Upper lobe of right lung (tissue), 1 donor: ENCODE measurements at regions not wholly inside any gene's neighbourhood (a gene's known extent, or its start where the extent isn't known, plus 50 kb on each side); places are given as distances from the start of the nearest gene placed in this dataset.

Experiments
- ATAC-seq: fragments of 200-7000 bp; cut with Tn5 transposase; one replicate; pipeline ENCODE4 v1.9.1; 2020; ENCODE audit warnings: mild to moderate bottlenecking, moderate library complexity
- DNase-seq: peaks from one replicate; pipeline ENCODE4 v3.0.0-alpha.2; 2020
- H3K27ac ChIP-seq: fragments of 200-600 bp; one replicate; pipeline ENCODE4 v1.8.0; 2022
- H3K27me3 ChIP-seq: fragments of 200-600 bp; one replicate; pipeline ENCODE4 v1.8.0; 2022; ENCODE audit warnings: mild to moderate bottlenecking
- H3K36me3 ChIP-seq: fragments of 200-600 bp; one replicate; pipeline ENCODE4 v1.8.0; 2022
- H3K4me1 ChIP-seq: fragments of 200-600 bp; one replicate; pipeline ENCODE4 v1.8.0; 2022
- H3K4me3 ChIP-seq: fragments of 200-600 bp; one replicate; pipeline ENCODE4 v1.8.0; 2022; ENCODE audit warnings: mild to moderate bottlenecking
- H3K9me3 ChIP-seq: fragments of 200-600 bp; one replicate; pipeline ENCODE4 v1.8.0; 2022
- CTCF ChIP-seq: fragments of 200-600 bp; IDR thresholded peaks from one replicate; pipeline ENCODE4 v1.8.0; 2022; ENCODE audit warnings: antibody characterized with exemption
- intact Hi-C: fragments of 100-400 bp; cut with DNase I; formaldehyde crosslinking; loops from one replicate; pipeline ENCODE4 v1.11.0; 2022
- donor health status: DM: no; HTN: yes; CAD: no; lungs with severe emphysema.

- ATAC-seq = no peak
- no peak overlapping the region for H3K27ac ChIP-seq
- no peak for DNase-seq
- no peak overlapping the region for H3K4me3 ChIP-seq
- no peaks in the 10 kb centered on the region for H3K36me3 ChIP-seq
- TF ChIP-seq CTCF = no peak
- H3K9me3 ChIP-seq = no peaks in the 10 kb centered on the region
- intact Hi-C loops = no loop called here
- no peaks in the 10 kb centered on the region for H3K4me1 ChIP-seq
- no peaks in the 10 kb centered on the region for H3K27me3 ChIP-seq
These were observed 350.9 kb downstream of the LTN1 start for GRCh38 chr21:28641731-28642130.

DNA sequence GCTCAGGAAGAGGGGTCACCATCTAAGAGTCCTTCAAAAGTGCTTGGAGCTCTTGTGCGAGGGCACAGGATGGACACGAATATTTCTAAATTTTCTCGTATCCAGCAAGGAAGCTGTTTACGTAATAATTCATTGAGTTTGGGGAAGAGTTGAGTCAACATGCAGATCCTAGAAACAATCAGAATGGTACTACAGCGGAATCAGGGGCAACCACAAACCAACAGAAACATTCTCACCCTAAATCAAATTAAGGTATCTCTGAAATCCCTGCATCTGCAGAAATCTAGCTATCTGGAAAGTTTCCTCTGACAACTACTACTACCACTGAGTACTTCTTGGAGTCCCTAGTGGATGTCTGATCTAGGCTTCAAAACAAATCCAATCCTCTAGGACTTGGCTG lies 352.4 kb downstream of the LTN1 start:
- H3K27ac ChIP-seq = no peak overlapping the region
- H3K4me3 ChIP-seq = no peak overlapping the region
- no peak for DNase-seq
- TF ChIP-seq CTCF = no peak
- no peaks in the 10 kb centered on the region for H3K9me3 ChIP-seq
- no peaks in the 10 kb centered on the region for H3K27me3 ChIP-seq
- no peaks in the 10 kb centered on the region for H3K36me3 ChIP-seq
- H3K4me1 ChIP-seq = no peaks in the 10 kb centered on the region
- no peak for ATAC-seq
- intact Hi-C loops = no loop called here

GRCh38 chr21:28639737-28640136 lies 352.9 kb downstream of the LTN1 start:
- DNase-seq (no peak), ATAC-seq (no peak)
- no peaks in the 10 kb centered on the region for H3K27me3 ChIP-seq
- no peaks in the 10 kb centered on the region for H3K9me3 ChIP-seq
- TF ChIP-seq CTCF = no peak
- no peaks in the 10 kb centered on the region for H3K36me3 ChIP-seq
- no peak overlapping the region for H3K27ac ChIP-seq
- no peak overlapping the region for H3K4me3 ChIP-seq
- intact Hi-C loops = loop anchor here (5.0 kb wide), 1 partner anchor 1862 kb away; no protein-coding TSS in a partner anchor
- no peaks in the 10 kb centered on the region for H3K4me1 ChIP-seq

DNA sequence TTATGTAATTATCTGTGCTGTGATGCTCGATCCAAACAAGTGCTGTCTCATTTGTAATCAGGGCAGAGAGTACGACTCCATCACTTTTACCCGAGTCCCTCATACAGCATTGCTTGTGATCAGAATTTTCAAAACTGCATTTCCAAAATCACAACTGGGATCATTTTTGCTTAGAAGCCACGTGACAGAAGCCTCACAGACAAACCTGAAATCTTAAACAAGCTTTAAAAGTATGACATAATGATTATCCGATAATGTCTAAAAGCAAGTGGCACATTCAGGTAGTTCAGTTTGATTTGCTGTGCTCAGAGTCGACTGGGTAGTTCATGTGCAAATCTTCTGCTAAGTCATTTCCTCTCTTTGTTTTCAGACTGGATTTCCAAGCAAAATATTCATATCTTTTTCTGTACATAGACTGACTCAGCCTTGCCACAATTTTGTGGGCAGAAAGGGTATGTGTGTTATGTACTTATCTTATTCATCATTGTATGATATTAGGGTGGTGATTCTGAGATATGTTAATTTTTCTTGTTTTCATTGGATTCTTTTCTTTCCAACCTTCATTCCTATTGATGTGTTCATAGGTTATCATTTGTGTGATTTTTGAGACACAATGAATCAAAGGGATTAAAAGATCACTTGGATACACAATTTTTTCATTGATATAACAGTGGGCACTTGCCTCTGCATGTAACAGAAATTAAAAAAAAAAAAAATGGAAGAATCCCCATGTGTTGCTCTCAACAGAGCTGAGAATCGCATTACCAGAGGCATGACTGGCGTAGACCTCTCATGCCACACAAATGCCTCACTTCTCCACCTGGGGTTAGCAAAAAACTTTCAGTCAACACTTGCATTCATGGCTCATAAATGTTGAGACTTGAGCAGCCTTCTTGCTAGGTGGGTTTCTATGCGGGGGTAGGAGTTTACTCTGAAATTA lies 355.7 kb downstream of the LTN1 start:
- intact Hi-C loops = loop anchor here (5.0 kb wide), 1 partner anchor 1860 kb away; no protein-coding TSS in a partner anchor
- Histone ChIP-seq H3K4me3 (no peak overlapping the region), H3K27me3 (no peaks in the 10 kb centered on the region), H3K9me3 (no peaks in the 10 kb centered on the region), H3K36me3 (no peaks in the 10 kb centered on the region), H3K27ac (no peak overlapping the region), H3K4me1 (peaks cover 20% of the 10 kb centered on the region)
- no peak for TF ChIP-seq CTCF
- ATAC-seq (no peak), DNase-seq (no peak)

DNA sequence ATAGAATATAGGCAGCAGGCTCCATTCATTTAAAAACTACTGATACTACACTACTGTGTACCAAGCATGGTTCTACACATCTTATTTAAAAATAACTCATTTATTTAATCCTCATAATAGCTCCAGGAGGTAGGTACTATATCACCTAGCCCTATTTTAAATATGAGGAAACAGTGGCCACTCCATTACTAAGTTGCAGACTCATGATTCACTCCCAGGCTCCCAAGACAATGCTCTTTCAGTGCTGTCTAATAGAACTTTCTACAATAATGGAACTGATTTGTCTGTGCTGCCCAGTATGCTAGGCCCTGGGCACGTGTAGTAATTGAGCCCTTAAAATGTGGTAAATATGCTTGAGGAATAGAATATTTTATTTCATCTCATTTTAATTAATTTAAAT lies 357.1 kb downstream of the LTN1 start:
- peaks cover 20% of the 10 kb centered on the region for H3K4me1 ChIP-seq
- intact Hi-C loops = loop anchor here (5.0 kb wide), 1 partner anchor 1858 kb away; no protein-coding TSS in a partner anchor
- H3K36me3 ChIP-seq = no peaks in the 10 kb centered on the region
- no peak overlapping the region for H3K4me3 ChIP-seq
- ATAC-seq (no peak), DNase-seq (no peak)
- TF ChIP-seq CTCF = no peak
- no peak overlapping the region for H3K27ac ChIP-seq
- no peaks in the 10 kb centered on the region for H3K9me3 ChIP-seq
- H3K27me3 ChIP-seq = no peaks in the 10 kb centered on the region
